ENCODE measurements at regions not wholly inside any gene's neighbourhood (a gene's known extent, or its start where the extent isn't known, plus 50 kb on each side); places are given as distances from the start of the nearest gene placed in this dataset.

DNA sequence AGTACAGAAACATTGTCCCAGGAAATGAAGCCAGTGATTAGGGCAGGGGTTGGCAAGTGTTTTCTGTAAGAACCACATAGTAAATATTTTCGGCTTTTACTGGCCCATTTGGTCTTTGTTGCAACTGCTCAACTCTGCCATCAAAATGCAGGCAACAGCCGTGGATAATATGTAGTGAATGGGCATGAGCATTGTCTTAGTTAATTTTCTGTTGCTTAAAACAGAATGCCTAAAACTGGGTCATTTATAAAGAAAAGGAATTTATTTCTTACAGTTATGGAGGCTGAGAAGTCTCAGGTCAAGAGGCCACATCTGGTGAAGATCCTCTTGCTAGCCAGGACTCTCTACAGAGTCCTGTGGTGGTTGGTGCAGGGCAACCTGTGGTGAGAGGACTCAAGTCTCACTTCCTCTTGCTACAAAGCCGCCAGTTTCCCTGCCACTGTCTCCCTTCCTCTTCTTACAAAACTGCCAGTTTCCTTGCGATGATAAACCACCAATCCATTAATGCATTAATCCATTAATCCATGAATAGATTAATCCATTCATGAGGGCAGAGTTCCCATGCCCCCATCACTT lies 166.4 kb downstream of the PSMG1 start:
- Histone ChIP-seq H3K9me3 (ENCODE audit: control insufficient read depth, low read depth, low read length) (no peaks in the 10 kb centered on the region), H4K91ac (ENCODE audit: insufficient read length, low read depth, low read length) (no peak overlapping the region), H2BK15ac (ENCODE audit: low read depth, low read length) (no peak overlapping the region), H3K4ac (ENCODE audit: low read depth, low read length) (no peak overlapping the region), H3K9ac (ENCODE audit: extremely low read depth, insufficient read length, low read length) (no peak overlapping the region), H3K27me3 (ENCODE audit: insufficient read depth, low read length) (no peaks in the 10 kb centered on the region), H3K23me2 (ENCODE audit: insufficient read length, low read depth, low read length, poor library complexity, severe bottlenecking) (no peaks in the 10 kb centered on the region), H3K4me2 (ENCODE audit: insufficient read depth, insufficient read length, low read length) (no peak overlapping the region), H3K79me2 (ENCODE audit: insufficient read depth, low read length) (no peaks in the 10 kb centered on the region), H2BK20ac (ENCODE audit: low read depth, low read length, poor library complexity, severe bottlenecking) (no peak overlapping the region), H4K5ac (ENCODE audit: insufficient read length, low read depth, low read length) (no peak overlapping the region), H3K56ac (ENCODE audit: insufficient read length, low read depth, low read length) (no peak overlapping the region), H3K23ac (ENCODE audit: insufficient read length, low read depth, low read length) (no peak overlapping the region), H3K14ac (ENCODE audit: insufficient read depth, low read length) (no peak overlapping the region), H2AFZ (ENCODE audit: low read length) (no peak overlapping the region), H4K8ac (replicated peaks; ENCODE audit: insufficient read length, low read depth, low read length) (no peak overlapping the region), H3K18ac (ENCODE audit: insufficient read length, low read depth, low read length) (no peak overlapping the region), H3K4me1 (ENCODE audit: insufficient read depth, low read length) (no peaks in the 10 kb centered on the region; the same call in 1 of the 2 replicates), H2BK120ac (ENCODE audit: low read depth, low read length, poor library complexity, severe bottlenecking) (no peak overlapping the region), H2BK12ac (ENCODE audit: insufficient read length, low read depth, low read length) (no peak overlapping the region), H4K20me1 (ENCODE audit: control insufficient read depth, insufficient read depth, insufficient read length) (no peaks in the 10 kb centered on the region), H3K79me1 (ENCODE audit: insufficient read depth, low read depth, low read length, poor library complexity, severe bottlenecking) (no peaks in the 10 kb centered on the region), H3T11ph (ENCODE audit: low read length) (no peak overlapping the region), H2AK5ac (ENCODE audit: insufficient read length, low read length) (no peak overlapping the region), H3K27ac (ENCODE audit: insufficient read length, low read depth, low read length) (no peak overlapping the region), H2BK5ac (ENCODE audit: insufficient read length, low read length) (no peak overlapping the region)
- Mint-ChIP-seq H3K36me3 (ENCODE audit: insufficient read depth in 1 of 3, low read depth in 3 of 3) (no peaks in the 10 kb centered on the region), H3K9me3 (peaks cover 0 to 2% of the 10 kb centered on the region in 2 experiments; a peak in 2 of 5 replicates), H3K4me1 (peaks cover 8 to 12% of the 10 kb centered on the region in 2 experiments), H3K27me3 (ENCODE audit: low read depth) (peaks cover 1% of the 10 kb centered on the region; the same call in 1 of the 2 replicates), H3K27ac (no peak overlapping the region), H3K4me3 (no peak overlapping the region)
- TF ChIP-seq, protein P1, sequence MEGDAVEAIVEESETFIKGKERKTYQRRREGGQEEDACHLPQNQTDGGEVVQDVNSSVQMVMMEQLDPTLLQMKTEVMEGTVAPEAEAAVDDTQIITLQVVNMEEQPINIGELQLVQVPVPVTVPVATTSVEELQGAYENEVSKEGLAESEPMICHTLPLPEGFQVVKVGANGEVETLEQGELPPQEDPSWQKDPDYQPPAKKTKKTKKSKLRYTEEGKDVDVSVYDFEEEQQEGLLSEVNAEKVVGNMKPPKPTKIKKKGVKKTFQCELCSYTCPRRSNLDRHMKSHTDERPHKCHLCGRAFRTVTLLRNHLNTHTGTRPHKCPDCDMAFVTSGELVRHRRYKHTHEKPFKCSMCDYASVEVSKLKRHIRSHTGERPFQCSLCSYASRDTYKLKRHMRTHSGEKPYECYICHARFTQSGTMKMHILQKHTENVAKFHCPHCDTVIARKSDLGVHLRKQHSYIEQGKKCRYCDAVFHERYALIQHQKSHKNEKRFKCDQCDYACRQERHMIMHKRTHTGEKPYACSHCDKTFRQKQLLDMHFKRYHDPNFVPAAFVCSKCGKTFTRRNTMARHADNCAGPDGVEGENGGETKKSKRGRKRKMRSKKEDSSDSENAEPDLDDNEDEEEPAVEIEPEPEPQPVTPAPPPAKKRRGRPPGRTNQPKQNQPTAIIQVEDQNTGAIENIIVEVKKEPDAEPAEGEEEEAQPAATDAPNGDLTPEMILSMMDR (conservative IDR thresholded peaks at IDR 0.05) = no peak
- DNase-seq = no peak
- no CpG with 5 or more reads among the region's 4 CpGs for WGBS (ENCODE audit: extremely low coverage, insufficient read length, low lambda C conversion rate)
